Colonic mucosa (tissue), 4 donors: ENCODE measurements at regions not wholly inside any gene's neighbourhood (a gene's known extent, or its start where the extent isn't known, plus 50 kb on each side); places are given as distances from the start of the nearest gene placed in this dataset.

ENCODE experiments used
- DNase-seq: peaks from one replicate; pipeline ENCODE4 v3.0.0-alpha.2; 2020
- H3K27ac ChIP-seq: fragments of 200-600 bp; one replicate; pipeline ENCODE4 v1.8.0; 2021
- H3K27me3 ChIP-seq: fragments of 200-600 bp; one replicate; pipeline ENCODE4 v1.8.0; 2021
- H3K36me3 ChIP-seq: fragments of 200-600 bp; one replicate; pipeline ENCODE4 v1.8.0; 2021
- H3K4me1 ChIP-seq: fragments of 200-600 bp; one replicate; pipeline ENCODE4 v1.8.0; 2021; ENCODE audit warnings: mild to moderate bottlenecking
- H3K4me3 ChIP-seq: fragments of 200-600 bp; one replicate; pipeline ENCODE4 v1.8.0; 2021
- H3K9ac ChIP-seq, 2 donors: one replicate each; pipeline ENCODE4 v1.7.0; 2013; ENCODE audit warnings: control low read depth in 2 of 2, low read depth in 2 of 2, low read length in 2 of 2
- H3K9me3 ChIP-seq: fragments of 200-600 bp; one replicate; pipeline ENCODE4 v1.8.0; 2021
- intact Hi-C: fragments of 100-400 bp; cut with DNase I; formaldehyde crosslinking; loops from one replicate; pipeline ENCODE4 v1.14.1; 2022
- TF ChIP-seq, protein P1 (sequence below): fragments of 200-600 bp; IDR thresholded peaks from one replicate; pipeline ENCODE4 v1.8.0; 2022; ENCODE audit warnings: antibody characterized with exemption, mild to moderate bottlenecking
- donor health status: healthy.
- donor health status: DM: no; HTN: no; CAD: no.
- donor health status: DM: no; HTN: no; CAD: no.

DNA sequence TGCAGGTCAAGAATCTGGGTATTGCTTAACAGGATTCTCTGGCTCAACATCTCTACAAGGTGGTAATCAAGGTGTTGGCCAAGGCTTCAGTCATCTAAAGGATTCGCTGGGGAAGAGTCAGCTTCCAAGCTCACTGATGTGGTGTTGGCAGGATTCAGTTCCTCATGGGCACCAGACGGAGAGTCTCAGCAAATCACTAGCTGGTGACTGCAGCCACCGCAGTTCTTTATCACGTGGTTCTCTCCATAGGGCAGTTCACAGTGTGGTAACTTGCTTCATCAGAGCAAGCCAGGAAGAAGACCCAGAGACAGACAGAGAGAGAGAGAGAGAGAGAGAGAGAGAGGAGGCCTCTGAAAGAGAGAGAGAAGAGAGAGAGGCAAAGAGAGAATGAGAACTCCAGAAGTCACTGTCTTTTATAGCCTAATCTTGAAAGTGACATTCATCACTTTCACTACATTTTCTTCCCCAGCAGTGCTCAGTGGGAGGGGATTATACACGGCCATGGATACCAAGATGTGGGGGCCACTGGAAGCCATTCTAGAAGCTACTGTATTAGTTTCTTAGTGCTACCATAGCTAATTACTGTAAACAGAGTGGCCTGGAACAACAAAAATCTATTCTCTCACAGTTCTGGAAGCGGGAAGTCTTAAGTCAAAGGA lies 109.2 kb upstream of the SMIM23 start:
- H3K36me3 ChIP-seq: no peaks in the 10 kb centered on the region
- H3K27me3 ChIP-seq: no peaks in the 10 kb centered on the region
- DNase-seq: no peak
- H3K27ac ChIP-seq: no peak overlapping the region
- no peak overlapping the region for H3K9ac ChIP-seq
- TF ChIP-seq, protein P1, sequence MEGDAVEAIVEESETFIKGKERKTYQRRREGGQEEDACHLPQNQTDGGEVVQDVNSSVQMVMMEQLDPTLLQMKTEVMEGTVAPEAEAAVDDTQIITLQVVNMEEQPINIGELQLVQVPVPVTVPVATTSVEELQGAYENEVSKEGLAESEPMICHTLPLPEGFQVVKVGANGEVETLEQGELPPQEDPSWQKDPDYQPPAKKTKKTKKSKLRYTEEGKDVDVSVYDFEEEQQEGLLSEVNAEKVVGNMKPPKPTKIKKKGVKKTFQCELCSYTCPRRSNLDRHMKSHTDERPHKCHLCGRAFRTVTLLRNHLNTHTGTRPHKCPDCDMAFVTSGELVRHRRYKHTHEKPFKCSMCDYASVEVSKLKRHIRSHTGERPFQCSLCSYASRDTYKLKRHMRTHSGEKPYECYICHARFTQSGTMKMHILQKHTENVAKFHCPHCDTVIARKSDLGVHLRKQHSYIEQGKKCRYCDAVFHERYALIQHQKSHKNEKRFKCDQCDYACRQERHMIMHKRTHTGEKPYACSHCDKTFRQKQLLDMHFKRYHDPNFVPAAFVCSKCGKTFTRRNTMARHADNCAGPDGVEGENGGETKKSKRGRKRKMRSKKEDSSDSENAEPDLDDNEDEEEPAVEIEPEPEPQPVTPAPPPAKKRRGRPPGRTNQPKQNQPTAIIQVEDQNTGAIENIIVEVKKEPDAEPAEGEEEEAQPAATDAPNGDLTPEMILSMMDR: no peak
- intact Hi-C loops: no loop called here
- no peaks in the 10 kb centered on the region for H3K4me1 ChIP-seq
- H3K4me3 ChIP-seq: no peak overlapping the region
- H3K9me3 ChIP-seq: no peaks in the 10 kb centered on the region

DNA sequence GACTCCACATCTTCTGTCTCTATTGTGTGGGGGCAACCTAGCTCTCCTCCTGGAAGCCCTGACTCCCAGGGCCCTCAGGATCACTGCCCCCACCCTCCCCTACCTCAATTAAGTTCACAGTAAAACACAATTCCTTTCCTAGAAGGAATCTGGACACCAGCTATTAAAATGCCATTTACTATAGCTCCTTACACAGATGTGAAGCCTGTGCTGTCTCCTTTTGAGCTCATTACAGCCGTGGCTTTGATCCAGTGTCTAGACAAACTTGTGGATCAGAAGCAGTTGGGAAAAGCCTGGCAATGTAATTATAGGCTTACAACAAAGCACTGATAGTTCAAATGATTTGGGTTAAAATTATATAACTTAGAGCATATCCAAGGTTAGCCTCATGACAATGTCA lies 107.0 kb upstream of the SMIM23 start:
- TF ChIP-seq, protein P1: no peak
- Histone ChIP-seq H3K9ac (no peak overlapping the region), H3K9me3 (no peaks in the 10 kb centered on the region), H3K27me3 (no peaks in the 10 kb centered on the region), H3K4me3 (no peak overlapping the region), H3K36me3 (no peaks in the 10 kb centered on the region), H3K4me1 (no peaks in the 10 kb centered on the region), H3K27ac (no peak overlapping the region)
- DNase-seq: no peak
- intact Hi-C loops: no loop called here

DNA sequence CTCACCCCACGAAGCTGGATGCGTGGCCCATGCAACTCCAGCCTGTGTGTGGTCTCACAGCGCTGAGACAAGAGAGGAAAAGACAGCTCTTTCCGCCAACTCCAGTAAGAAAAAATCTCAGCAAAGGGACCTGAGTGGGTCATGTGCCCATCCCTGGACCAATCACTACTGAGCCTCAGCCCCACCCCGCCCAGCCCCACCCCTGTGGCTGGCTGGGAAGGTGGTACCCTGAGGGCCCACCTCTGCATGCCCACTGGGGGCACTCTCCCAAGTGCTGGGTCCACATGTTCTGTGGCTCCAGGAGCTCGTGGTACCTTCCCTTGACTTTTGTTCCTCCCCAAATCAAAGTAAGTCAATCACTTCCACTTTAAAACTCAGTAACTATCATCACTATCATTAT lies 105.1 kb upstream of the SMIM23 start:
- H3K36me3 ChIP-seq: no peaks in the 10 kb centered on the region
- no peak for DNase-seq
- TF ChIP-seq, protein P1: no peak
- intact Hi-C loops: no loop called here
- no peaks in the 10 kb centered on the region for H3K9me3 ChIP-seq
- H3K9ac ChIP-seq: no peak overlapping the region
- no peak overlapping the region for H3K4me3 ChIP-seq
- no peak overlapping the region for H3K27ac ChIP-seq
- H3K4me1 ChIP-seq: no peaks in the 10 kb centered on the region
- H3K27me3 ChIP-seq: no peaks in the 10 kb centered on the region

DNA sequence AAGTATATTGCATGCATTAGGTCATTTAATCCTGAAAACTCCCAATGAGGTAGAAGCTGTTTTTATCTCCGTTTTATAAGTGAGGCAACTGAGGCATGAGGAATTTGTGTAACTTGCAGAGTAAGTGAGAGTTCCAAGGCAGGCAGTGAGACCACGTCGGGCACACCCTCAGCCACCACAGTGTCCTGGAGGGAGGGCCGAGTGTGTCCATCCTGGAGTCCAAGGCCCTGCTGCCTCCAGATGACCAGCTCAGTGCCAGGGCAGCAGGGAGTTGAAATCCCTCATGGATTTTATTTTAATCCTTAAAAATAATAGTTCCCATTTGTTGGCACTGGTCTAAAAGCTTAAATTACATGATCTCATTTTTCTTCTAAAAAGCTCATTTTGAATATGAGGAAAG lies 104.6 kb upstream of the SMIM23 start:
- Histone ChIP-seq H3K27ac (no peak overlapping the region), H3K4me1 (no peaks in the 10 kb centered on the region), H3K9ac (no peak overlapping the region), H3K27me3 (no peaks in the 10 kb centered on the region), H3K36me3 (no peaks in the 10 kb centered on the region), H3K4me3 (no peak overlapping the region), H3K9me3 (no peaks in the 10 kb centered on the region)
- TF ChIP-seq, protein P1: no peak
- DNase-seq: no peak
- intact Hi-C loops: no loop called here

DNA sequence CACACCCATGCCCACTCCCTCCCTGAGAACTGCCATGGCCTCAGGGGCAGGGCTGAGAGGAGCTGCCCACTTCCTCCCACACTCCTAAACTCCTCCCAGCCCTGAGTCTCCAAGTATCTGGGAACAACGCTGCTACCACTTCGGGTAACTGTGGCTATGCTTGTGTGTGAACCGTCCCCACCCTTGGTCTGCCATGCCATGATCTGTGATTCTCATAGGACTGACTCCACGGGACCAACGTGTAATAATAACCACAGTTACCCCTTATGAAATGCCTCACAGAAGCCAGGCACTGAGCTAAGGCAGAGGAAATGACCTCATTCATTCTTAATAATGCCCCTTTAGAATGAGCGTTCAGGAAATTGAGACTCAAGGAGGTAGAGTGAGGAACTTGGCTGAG lies 103.9 kb upstream of the SMIM23 start:
- intact Hi-C loops: no loop called here
- no peaks in the 10 kb centered on the region for H3K27me3 ChIP-seq

More for the DNA sequence above, 103.9 kb upstream of the SMIM23 start:
- Histone ChIP-seq H3K4me1 (no peaks in the 10 kb centered on the region), H3K4me3 (no peak overlapping the region), H3K9ac (no peak overlapping the region), H3K36me3 (no peaks in the 10 kb centered on the region), H3K9me3 (no peaks in the 10 kb centered on the region), H3K27ac (no peak overlapping the region)
- DNase-seq: no peak
- TF ChIP-seq, protein P1: no peak
